Psoas muscle (tissue), 7 donors: ENCODE measurements at regions not wholly inside any gene's neighbourhood (a gene's known extent, or its start where the extent isn't known, plus 50 kb on each side); places are given as distances from the start of the nearest gene placed in this dataset.
A peak's percentile ranks its signal among the peaks of the same experiment; 100 is the strongest.

Experiments
- ATAC-seq, 4 donors: fragments of 200-7000 bp; cut with Tn5 transposase; one replicate each; pipeline ENCODE4 v1.9.1; 2020; ENCODE audit warnings: moderate library complexity in 3 of 4, mild to moderate bottlenecking in 2 of 4
- DNase-seq, 2 donors: peaks; one replicate each; pipeline ENCODE4 v3.0.0-alpha.2; 2020
- H3K27ac ChIP-seq: fragments of 200-600 bp; one replicate; pipeline ENCODE4 v1.8.0; 2022
- H3K27me3 ChIP-seq, 3 donors: fragments of 200-600 bp in 1 of 3; one replicate each; pipeline versions ENCODE4 v1.6.1 to v1.8.0; 2013 to 2022; ENCODE audit warnings: low read length in 2 of 3, mild to moderate bottlenecking in 2 of 3, moderate library complexity in 1 of 3; ENCODE audit not compliant: insufficient read depth in 3 of 3
- H3K36me3 ChIP-seq, 2 donors: fragments of 200-600 bp in 1 of 2; one replicate each; pipeline versions ENCODE4 v1.6.1 to v1.8.0; 2013 to 2022; ENCODE audit warnings: low read depth in 1 of 2, mild to moderate bottlenecking in 1 of 2, moderate library complexity in 1 of 2; ENCODE audit not compliant: insufficient read depth in 1 of 2
- H3K4me1 ChIP-seq: fragments of 200-600 bp; one replicate; pipeline ENCODE4 v1.8.0; 2022
- H3K4me3 ChIP-seq: fragments of 200-600 bp; one replicate; pipeline ENCODE4 v1.8.0; 2022; ENCODE audit warnings: mild to moderate bottlenecking
- H3K9me3 ChIP-seq: fragments of 200-600 bp; one replicate; pipeline ENCODE4 v1.8.0; 2022
- WGBS, 3 donors: extraction: QIAGEN DNeasy Blood & Tissue Kit; methylation state at CpG; one replicate each; pipeline versions ENCODE4 v1.1.6 to v1.1.7; 2013; 5-methylcytosine and 5-hydroxymethylcytosine counted together
- intact Hi-C, 2 donors: fragments of 100-400 bp; cut with DNase I; formaldehyde crosslinking; loops; one replicate each; pipeline versions ENCODE4 v1.11.0 to v1.14.2; 2022
- TF ChIP-seq, protein P1 (sequence below): fragments of 200-600 bp; IDR thresholded peaks from one replicate; pipeline ENCODE4 v1.8.0; 2022; ENCODE audit warnings: antibody characterized with exemption
- donor health status: healthy with polysubstance abuse.
- donor health status: DM: no; HTN: no; CAD: no; lungs with moderate emphysema.
- donor health status: Bipolar disorder and iron deficiency.
- donor health status: healthy.
- donor health status: DM: yes; HTN: yes; CAD: no.
- donor health status: DM: no; HTN: no; CAD: no.
- donor health status: DM: yes; HTN: yes; CAD: no.

DNA sequence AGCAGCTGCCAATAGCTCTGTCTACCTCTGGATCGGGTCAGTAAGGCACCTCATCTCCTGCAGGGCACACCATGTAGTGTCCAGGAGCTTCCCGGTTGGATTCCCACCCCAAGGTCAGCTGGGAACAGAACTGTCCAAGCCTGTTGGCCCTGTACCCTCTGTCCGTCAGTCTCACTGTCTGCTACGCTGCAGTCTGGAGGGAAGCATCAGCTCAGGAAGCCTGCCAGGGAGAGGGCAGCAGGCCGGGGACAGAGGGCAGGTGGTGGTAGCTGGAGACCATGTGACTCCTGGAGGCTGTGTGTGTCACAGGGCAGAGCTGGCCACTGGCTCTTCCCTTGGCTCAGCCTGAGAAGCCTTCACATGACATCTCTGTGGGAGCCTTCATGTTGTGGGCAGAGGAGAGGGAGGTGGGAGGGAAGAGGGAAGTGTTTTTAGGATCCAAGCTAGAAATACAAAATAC is 134.5 kb downstream of the SEC61B start:
- DNase-seq, result peak; percentile 79 to 93
- Histone ChIP-seq H3K9me3 (no peaks in the 10 kb centered on the region), H3K27ac (peak overlapping the region; percentile 85), H3K36me3 (no peaks in the 10 kb centered on the region), H3K4me3 (no peak overlapping the region), H3K4me1 (peaks cover 34% of the 10 kb centered on the region), H3K27me3 (no peaks in the 10 kb centered on the region)
- 16 to 27% (median 26%) methylated on average over 5 of the region's 5 CpGs for WGBS, 3 donors
- intact Hi-C loops, result loop anchor here (2.0 to 5.0 kb wide), 2 partner anchors 98 to 466 kb away; partner anchors contain the start of gene NR4A3 (in 1 of the 2)
- TF ChIP-seq, protein P1, sequence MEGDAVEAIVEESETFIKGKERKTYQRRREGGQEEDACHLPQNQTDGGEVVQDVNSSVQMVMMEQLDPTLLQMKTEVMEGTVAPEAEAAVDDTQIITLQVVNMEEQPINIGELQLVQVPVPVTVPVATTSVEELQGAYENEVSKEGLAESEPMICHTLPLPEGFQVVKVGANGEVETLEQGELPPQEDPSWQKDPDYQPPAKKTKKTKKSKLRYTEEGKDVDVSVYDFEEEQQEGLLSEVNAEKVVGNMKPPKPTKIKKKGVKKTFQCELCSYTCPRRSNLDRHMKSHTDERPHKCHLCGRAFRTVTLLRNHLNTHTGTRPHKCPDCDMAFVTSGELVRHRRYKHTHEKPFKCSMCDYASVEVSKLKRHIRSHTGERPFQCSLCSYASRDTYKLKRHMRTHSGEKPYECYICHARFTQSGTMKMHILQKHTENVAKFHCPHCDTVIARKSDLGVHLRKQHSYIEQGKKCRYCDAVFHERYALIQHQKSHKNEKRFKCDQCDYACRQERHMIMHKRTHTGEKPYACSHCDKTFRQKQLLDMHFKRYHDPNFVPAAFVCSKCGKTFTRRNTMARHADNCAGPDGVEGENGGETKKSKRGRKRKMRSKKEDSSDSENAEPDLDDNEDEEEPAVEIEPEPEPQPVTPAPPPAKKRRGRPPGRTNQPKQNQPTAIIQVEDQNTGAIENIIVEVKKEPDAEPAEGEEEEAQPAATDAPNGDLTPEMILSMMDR, result no peak
- peak; percentile 76 to 83 (median 78) for ATAC-seq

DNA sequence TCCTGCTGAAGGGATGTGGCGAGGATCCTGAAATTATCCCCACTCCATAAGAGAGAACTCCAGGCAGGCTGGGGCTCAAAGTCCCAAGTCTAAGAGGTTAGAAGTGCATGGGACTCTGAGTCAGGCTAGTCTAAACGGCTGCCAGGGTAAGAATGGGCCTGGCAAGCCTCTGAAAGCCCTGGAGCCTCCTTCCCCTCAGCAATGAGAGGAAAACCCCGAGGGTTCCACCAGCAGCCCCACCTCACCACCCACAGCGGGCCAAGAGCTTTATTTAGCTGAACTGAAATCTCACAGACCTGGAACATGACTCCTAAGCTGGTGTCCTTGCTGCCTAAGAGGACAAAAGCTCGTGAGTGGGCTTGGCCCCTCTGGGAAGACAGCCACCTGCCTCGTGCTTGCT is 135.5 kb downstream of the SEC61B start:
- H3K27me3 ChIP-seq, result no peaks in the 10 kb centered on the region
- TF ChIP-seq, protein P1, result no peak
- H3K4me3 ChIP-seq, result no peak overlapping the region
- WGBS, 3 donors, result 15 to 31% (median 21%) methylated on average over 6 of the region's 6 CpGs
- intact Hi-C loops, result loop anchor here (1.0 to 5.0 kb wide), 3 partner anchors 99 to 465 kb away; partner anchors contain the start of gene NR4A3 (in 1 of the 2)
- H3K4me1 ChIP-seq, result peaks cover 34% of the 10 kb centered on the region
- peak; percentile 69 to 85 for DNase-seq
- peak; percentile 61 to 75 (median 66) for ATAC-seq
- no peaks in the 10 kb centered on the region for H3K9me3 ChIP-seq
- peak overlapping the region; percentile 85 for H3K27ac ChIP-seq
- no peaks in the 10 kb centered on the region for H3K36me3 ChIP-seq

DNA sequence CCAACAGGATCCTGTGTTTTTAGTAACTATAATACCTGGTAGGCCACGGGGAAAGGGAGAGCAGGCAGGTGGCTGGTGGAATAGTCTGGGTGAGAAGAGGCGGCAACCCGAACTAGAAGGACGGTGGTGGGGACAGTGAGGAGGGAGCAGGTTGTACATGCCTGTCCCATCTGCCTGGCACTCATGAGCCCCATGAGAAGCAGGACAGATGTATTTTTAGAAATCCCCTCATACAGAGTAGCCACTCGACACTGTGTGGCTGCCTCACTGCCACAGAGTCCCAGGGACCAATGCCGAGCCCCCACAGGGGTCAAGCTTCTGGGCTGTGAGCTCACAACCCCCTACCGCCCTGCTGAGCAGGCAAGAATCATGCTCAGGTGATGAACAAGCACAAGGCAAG is 136.6 kb downstream of the SEC61B start:
- no peaks in the 10 kb centered on the region for H3K36me3 ChIP-seq
- TF ChIP-seq, protein P1, result no peak
- intact Hi-C loops, result loop anchor here in 1 of 2 donors (5.0 kb wide), 1 partner anchor 464 kb away; the partner anchor contains the start of gene NR4A3
- peaks cover 34% of the 10 kb centered on the region for H3K4me1 ChIP-seq
- DNase-seq (peak in 1 of 2 donors; percentile 86), ATAC-seq (peak; percentile 74 to 82 (median 77))
- no peaks in the 10 kb centered on the region for H3K27me3 ChIP-seq
- no peaks in the 10 kb centered on the region for H3K9me3 ChIP-seq
- peak overlapping the region; percentile 85 for H3K27ac ChIP-seq
- WGBS, 3 donors, result 36 to 50% (median 36%) methylated on average over 7 of the region's 7 CpGs
- H3K4me3 ChIP-seq, result no peak overlapping the region

DNA sequence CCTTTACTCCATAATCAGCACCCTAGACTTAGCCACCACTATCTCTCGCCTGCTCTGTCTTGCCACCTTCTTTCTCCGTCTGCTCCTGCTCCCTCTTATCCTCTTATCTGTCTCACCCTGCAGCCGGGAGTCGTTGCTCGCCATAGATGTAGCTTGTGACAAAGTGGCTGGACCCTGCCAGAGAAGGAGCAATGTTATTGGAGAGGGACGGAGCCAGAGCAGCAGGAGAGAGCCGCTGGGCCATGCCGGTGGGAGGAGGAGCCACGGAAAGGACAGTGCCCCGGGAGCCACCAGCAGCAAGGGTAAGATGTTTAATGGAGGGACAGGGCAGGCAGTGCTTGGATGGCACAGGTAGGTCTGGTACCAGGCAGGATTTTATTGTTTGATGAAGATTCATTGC is 137.3 kb downstream of the SEC61B start:
- intact Hi-C loops, result loop anchor here in 1 of 2 donors (5.0 kb wide), 1 partner anchor 463 kb away; the partner anchor contains the start of gene NR4A3
- WGBS, 3 donors, result 21 to 39% (median 21%) methylated on average over 10 of the region's 10 CpGs
- peak in 3 of 4 donors; percentile 15 to 31 (median 27) for ATAC-seq
- Histone ChIP-seq H3K4me3 (peak overlapping the region; percentile 5), H3K9me3 (no peaks in the 10 kb centered on the region), H3K36me3 (no peaks in the 10 kb centered on the region), H3K4me1 (peaks cover 34% of the 10 kb centered on the region), H3K27me3 (no peaks in the 10 kb centered on the region), H3K27ac (peak overlapping the region; percentile 85)
- no peak for DNase-seq
- TF ChIP-seq, protein P1, result no peak

DNA sequence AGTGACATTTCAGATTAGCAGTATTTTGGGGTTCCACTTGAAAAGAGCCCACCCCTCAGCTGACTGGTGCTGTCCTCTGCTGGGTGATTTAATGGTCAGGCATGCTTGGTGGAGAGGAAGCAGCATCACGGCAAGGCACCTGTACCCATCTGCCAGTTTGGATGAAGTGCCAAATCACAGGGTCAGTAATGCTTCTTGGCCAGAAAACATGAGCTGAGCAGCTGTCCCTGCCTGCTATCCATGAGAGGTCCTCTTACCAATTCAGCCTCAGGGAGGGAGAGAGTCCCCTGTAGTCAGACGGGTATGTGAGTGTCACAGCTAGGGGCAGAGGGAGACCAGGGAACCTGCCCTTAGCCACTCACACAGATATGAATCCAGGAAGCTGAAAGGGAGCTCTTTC is 137.9 kb downstream of the SEC61B start:
- H3K4me3 ChIP-seq, result no peak overlapping the region
- intact Hi-C loops, result no loop called here
- peak; percentile 19 to 39 (median 28) for ATAC-seq

More for the DNA sequence above, 137.9 kb downstream of the SEC61B start:
- no peak for DNase-seq
- H3K27me3 ChIP-seq, result no peaks in the 10 kb centered on the region
- H3K27ac ChIP-seq, result peak overlapping the region; percentile 85
- peaks cover 34% of the 10 kb centered on the region for H3K4me1 ChIP-seq
- TF ChIP-seq, protein P1, result no peak
- H3K36me3 ChIP-seq, result no peaks in the 10 kb centered on the region
- no peaks in the 10 kb centered on the region for H3K9me3 ChIP-seq
- 22 to 23% (median 23%) methylated on average over 2 of the region's 2 CpGs for WGBS, 3 donors
